ENCODE measurements at regions not wholly inside any gene's neighbourhood (a gene's known extent, or its start where the extent isn't known, plus 50 kb on each side); places are given as distances from the start of the nearest gene placed in this dataset.

- DNase-seq: no peak
- H3K9me3 Mint-ChIP-seq: peaks cover 0 to 2% (median 0%) of the 10 kb centered on the region in 7 donors
- Histone ChIP-seq H3K79me2 (ENCODE audit: insufficient read depth, low read length) (no peaks in the 10 kb centered on the region), H3K27me3 (ENCODE audit: control insufficient read depth in 2 of 2, insufficient read depth in 2 of 2, low read length in 2 of 2) (no peaks in the 10 kb centered on the region), H3K27ac (ENCODE audit: low read depth in 1 of 2, low read length in 2 of 2) (no peak overlapping the region), H3K4me2 (replicated peaks; ENCODE audit: extremely low read depth, low read length, poor library complexity, severe bottlenecking) (no peak overlapping the region), H3K36me3 (replicated peaks in 1 of 2; ENCODE audit: control insufficient read depth in 1 of 2, insufficient read depth in 2 of 2, low read length in 2 of 2) (no peaks in the 10 kb centered on the region), H4K20me1 (ENCODE audit: insufficient read depth, low read length) (no peaks in the 10 kb centered on the region), H2AFZ (ENCODE audit: insufficient read depth, low read depth, low read length, poor library complexity, severe bottlenecking) (no peak overlapping the region), H3K9me3 (replicated peaks in 1 of 2; ENCODE audit: control insufficient read depth in 1 of 2, insufficient read depth in 1 of 2, low read length in 2 of 2) (no peaks in the 10 kb centered on the region), H3K4me1 (ENCODE audit: control insufficient read depth in 1 of 2, insufficient read depth in 2 of 2, low read length in 2 of 2) (no peaks in the 10 kb centered on the region), H3K9ac (ENCODE audit: insufficient read depth, low read length, poor library complexity, severe bottlenecking) (no peak overlapping the region), H3K4me3 (replicated peaks in 1 of 3; ENCODE audit: low read depth in 2 of 3, low read length in 3 of 3) (no peak overlapping the region)
- no peak for TF ChIP-seq CTCF (IDR thresholded peaks at IDR 0.05)
- no peak overlapping the region for H3K27ac Mint-ChIP-seq
- H3K4me1 Mint-ChIP-seq: no peaks in the 10 kb centered on the region
- no peaks in the 10 kb centered on the region for H3K36me3 Mint-ChIP-seq
- intact Hi-C loops (cut with micrococcal nuclease): no loop called here
- H3K27me3 Mint-ChIP-seq (ENCODE audit: low read depth in 3 of 3): peaks cover 0 to 2% (median 1%) of the 10 kb centered on the region in 3 donors
- 93% methylated on average over 3 of the region's 4 CpGs for WGBS (ENCODE audit: insufficient coverage)
- no peak overlapping the region for H3K4me3 Mint-ChIP-seq
Measured at GRCh38 chr10:84075226-84076046, 63.9 kb upstream of the GHITM start.

GRCh38 chr10:84076047-84076388 is 63.3 kb upstream of the GHITM start:
- H3K9me3 Mint-ChIP-seq: peaks cover 0 to 2% (median 0%) of the 10 kb centered on the region in 7 donors
- Histone ChIP-seq H3K4me1 (ENCODE audit: control insufficient read depth in 1 of 2, insufficient read depth in 2 of 2, low read length in 2 of 2) (no peaks in the 10 kb centered on the region), H3K79me2 (ENCODE audit: insufficient read depth, low read length) (no peaks in the 10 kb centered on the region), H3K4me2 (replicated peaks; ENCODE audit: extremely low read depth, low read length, poor library complexity, severe bottlenecking) (no peak overlapping the region), H3K9ac (ENCODE audit: insufficient read depth, low read length, poor library complexity, severe bottlenecking) (no peak overlapping the region), H3K36me3 (replicated peaks in 1 of 2; ENCODE audit: control insufficient read depth in 1 of 2, insufficient read depth in 2 of 2, low read length in 2 of 2) (no peaks in the 10 kb centered on the region), H3K4me3 (replicated peaks in 1 of 3; ENCODE audit: low read depth in 2 of 3, low read length in 3 of 3) (no peak overlapping the region), H2AFZ (ENCODE audit: insufficient read depth, low read depth, low read length, poor library complexity, severe bottlenecking) (no peak overlapping the region), H3K27ac (ENCODE audit: low read depth in 1 of 2, low read length in 2 of 2) (no peak overlapping the region), H4K20me1 (ENCODE audit: insufficient read depth, low read length) (no peaks in the 10 kb centered on the region), H3K27me3 (ENCODE audit: control insufficient read depth in 2 of 2, insufficient read depth in 2 of 2, low read length in 2 of 2) (no peaks in the 10 kb centered on the region), H3K9me3 (replicated peaks in 1 of 2; ENCODE audit: control insufficient read depth in 1 of 2, insufficient read depth in 1 of 2, low read length in 2 of 2) (no peaks in the 10 kb centered on the region)
- no peak for DNase-seq
- intact Hi-C loops (cut with micrococcal nuclease): no loop called here
- no peak for TF ChIP-seq CTCF (IDR thresholded peaks at IDR 0.05)
- no peaks in the 10 kb centered on the region for H3K36me3 Mint-ChIP-seq
- H3K4me1 Mint-ChIP-seq: no peaks in the 10 kb centered on the region
- WGBS (ENCODE audit: insufficient coverage): no CpG with 5 or more reads among the region's 1 CpG
- no peak overlapping the region for H3K27ac Mint-ChIP-seq
- H3K27me3 Mint-ChIP-seq (ENCODE audit: low read depth in 3 of 3): peaks cover 1 to 2% (median 1%) of the 10 kb centered on the region in 3 donors
- no peak overlapping the region for H3K4me3 Mint-ChIP-seq

All from CD14-positive monocyte (primary cell).